PC-3 (cell line): ENCODE measurements at regions not wholly inside any gene's neighbourhood (a gene's known extent, or its start where the extent isn't known, plus 50 kb on each side); places are given as distances from the start of the nearest gene placed in this dataset.

ENCODE experiments used
- ATAC-seq: fragments of 200-7000 bp; cut with Tn5 transposase; 2 replicates; pipeline ENCODE4 v1.9.1; 2020; ENCODE audit warnings: mild to moderate bottlenecking, moderate library complexity
- BruUV-seq: library from RNA; stranded (reverse); fragments of 400-500 nt; replicated peaks from 2 replicates; lab custom pipeline; 2021; lab: Mats Ljungman, UMichigan
- CTCF ChIA-PET: fragments of 300-600 bp; sonication (Branson Sonifier 250); formaldehyde crosslinking; loops from one replicate; lab custom pipeline; 2022; ENCODE audit warnings: antibody characterized with exemption; lab: Charles Lee
- POLR2A ChIA-PET: fragments of 300-600 bp; sonication (Branson Sonifier 250); formaldehyde crosslinking; loops from one replicate; lab custom pipeline; 2022; ENCODE audit warnings: antibody characterized with exemption; ENCODE audit not compliant: unreplicated experiment; lab: Charles Lee
- DNase-seq: peaks from one replicate; pipeline ENCODE4 v3.0.0-alpha.2; 2015
- H2AFZ ChIP-seq: fragments of 300-600 bp; sonication (generic); 2 replicates; pipeline ENCODE4 v1.6.0; 2016; ENCODE audit warnings: antibody characterized with exemption, low read length
- H3F3A ChIP-seq: fragments of 300-600 bp; sonication (generic); one replicate; pipeline ENCODE4 v1.6.0; 2017; ENCODE audit warnings: antibody characterized with exemption, low read length, control low read depth, mild to moderate bottlenecking; ENCODE audit not compliant: unreplicated experiment
- H3K27ac ChIP-seq: fragments of 300-600 bp; sonication (generic); 2 replicates; pipeline ENCODE4 v1.5.1; 2016; ENCODE audit warnings: mild to moderate bottlenecking, low read length
- H3K27me3 ChIP-seq: fragments of 300-600 bp; sonication (generic); 2 replicates; pipeline ENCODE4 v1.6.1; 2016; ENCODE audit warnings: low read length, mixed read lengths
- H3K36me3 ChIP-seq: fragments of 300-600 bp; sonication (generic); 2 replicates; pipeline ENCODE4 v1.6.1; 2016; ENCODE audit warnings: low read depth, mixed run types, low read length, mixed read lengths
- H3K4me1 ChIP-seq: fragments of 300-600 bp; sonication (generic); 2 replicates; pipeline ENCODE4 v1.5.1; 2016; ENCODE audit warnings: low read length; ENCODE audit not compliant: insufficient read depth
- H3K4me2 ChIP-seq: fragments of 300-600 bp; sonication (generic); 2 replicates; pipeline ENCODE4 v1.6.0; 2016; ENCODE audit warnings: low read length
- H3K4me3 ChIP-seq: fragments of 300-600 bp; sonication (generic); 2 replicates; pipeline ENCODE4 v1.5.1; 2016; ENCODE audit warnings: mild to moderate bottlenecking, low read length, mixed read lengths
- H3K79me2 ChIP-seq: fragments of 300-600 bp; sonication (generic); 2 replicates; pipeline ENCODE4 v1.6.1; 2017; ENCODE audit warnings: low read length, mixed read lengths
- H3K9ac ChIP-seq: fragments of 300-600 bp; sonication (generic); 2 replicates; pipeline ENCODE4 v1.6.0; 2016; ENCODE audit warnings: mild to moderate bottlenecking, low read length
- H3K9me2 ChIP-seq: fragments of 300-600 bp; sonication (generic); replicated peaks from 2 replicates; pipeline ENCODE4 v1.6.1; 2016; ENCODE audit warnings: mixed run types, low read length, mixed read lengths
- H3K9me3 ChIP-seq: fragments of 300-600 bp; sonication (generic); 2 replicates; pipeline ENCODE4 v1.6.1; 2016; ENCODE audit warnings: low read length, mixed read lengths
- H4K20me1 ChIP-seq: fragments of 300-600 bp; sonication (generic); 2 replicates; pipeline ENCODE4 v1.6.1; 2016; ENCODE audit warnings: low read length, mixed read lengths
- CTCF ChIP-seq: fragments of 300-600 bp; sonication (generic); conservative IDR thresholded peaks from 2 replicates; pipeline ENCODE4 v1.5.1; 2017; ENCODE audit warnings: antibody characterized with exemption, low read depth, mild to moderate bottlenecking, low read length
- EZH2 ChIP-seq: fragments of 300-600 bp; sonication (generic); IDR thresholded peaks from one replicate; pipeline ENCODE4 v1.6.1; 2017; ENCODE audit warnings: antibody characterized with exemption, mild to moderate bottlenecking, low read length; ENCODE audit not compliant: unreplicated experiment
- EZH2phosphoT487 ChIP-seq: fragments of 300-600 bp; sonication (generic); IDR thresholded peaks from 2 replicates; pipeline ENCODE4 v1.6.1; 2018; ENCODE audit warnings: mild to moderate bottlenecking, antibody characterized with exemption, low read length, borderline replicate concordance
- intact Hi-C: fragments of 100-400 bp; cut with micrococcal nuclease; formaldehyde crosslinking; loops from 2 replicates; pipeline ENCODE4 v1.9.0; 2023

DNA sequence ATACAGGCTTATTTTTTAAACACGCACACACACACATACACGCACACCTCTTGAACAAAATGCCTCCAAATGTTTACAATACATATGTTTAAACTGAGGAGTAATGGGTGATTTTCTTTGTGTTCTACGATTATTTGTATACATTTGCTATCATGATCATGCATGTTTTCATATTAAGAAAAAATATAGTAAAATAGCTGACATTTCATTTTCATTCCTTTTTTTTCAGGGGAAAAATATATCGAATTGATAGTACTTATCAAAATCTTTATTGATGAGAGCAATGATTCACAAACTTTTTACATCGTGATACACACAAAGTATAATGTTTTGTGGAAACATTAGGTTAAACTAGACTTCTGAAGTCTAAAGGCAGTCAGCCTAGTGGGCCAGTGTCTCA lies 618.9 kb downstream of the TECRL start:
- H3K36me3 ChIP-seq: no peaks in the 10 kb centered on the region
- ATAC-seq: no peak
- no peak overlapping the region for H3K4me3 ChIP-seq
- no peaks in the 10 kb centered on the region for H3K4me1 ChIP-seq
- H4K20me1 ChIP-seq: no peaks in the 10 kb centered on the region
- H3K27me3 ChIP-seq: no peaks in the 10 kb centered on the region
- no peak overlapping the region for H2AFZ ChIP-seq
- no peak for DNase-seq
- no peaks in the 10 kb centered on the region for H3K9me3 ChIP-seq
- no peaks in the 10 kb centered on the region for H3K79me2 ChIP-seq
- H3K9me2 ChIP-seq: no peaks in the 10 kb centered on the region
- no peaks in the 10 kb centered on the region for H3F3A ChIP-seq
- H3K4me2 ChIP-seq: no peak overlapping the region
- H3K27ac ChIP-seq: no peak overlapping the region
- no peak overlapping the region for H3K9ac ChIP-seq
- no TSS peak for BruUV-seq
- POLR2A ChIA-PET: interaction anchor here (0.6 kb wide), 1 partner anchor 29 kb away, joined by 4 read pairs; no protein-coding TSS in a partner anchor
- no peak for TF ChIP-seq EZH2
- TF ChIP-seq EZH2phosphoT487: no peak
- TF ChIP-seq CTCF: no peak
- CTCF ChIA-PET: no interaction called here
- intact Hi-C loops: no loop called here

DNA sequence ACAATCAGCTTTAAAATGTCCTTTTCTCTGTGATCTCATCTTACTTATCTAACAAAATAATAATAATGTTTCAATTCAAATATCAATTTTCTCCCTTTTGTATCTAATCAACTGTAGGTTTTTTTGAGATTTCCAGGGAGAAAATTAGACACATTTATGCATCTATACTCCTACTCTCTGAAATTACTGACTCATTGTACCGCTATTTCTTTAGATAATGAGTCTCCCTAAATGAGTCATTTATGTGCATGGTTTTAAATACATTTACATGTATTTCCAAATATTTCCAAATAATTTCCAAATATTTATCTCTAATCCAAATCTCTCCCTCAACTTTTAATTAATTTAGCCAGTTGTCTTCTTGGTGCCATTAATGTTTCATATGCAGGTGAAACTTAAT lies 621.0 kb downstream of the TECRL start:
- Histone ChIP-seq H3K27ac (no peak overlapping the region), H3K36me3 (no peaks in the 10 kb centered on the region), H3K9ac (no peak overlapping the region), H2AFZ (no peak overlapping the region), H3F3A (no peaks in the 10 kb centered on the region), H3K4me2 (no peak overlapping the region), H3K79me2 (no peaks in the 10 kb centered on the region), H3K27me3 (no peaks in the 10 kb centered on the region), H4K20me1 (no peaks in the 10 kb centered on the region), H3K4me3 (no peak overlapping the region), H3K9me2 (no peaks in the 10 kb centered on the region), H3K9me3 (no peaks in the 10 kb centered on the region), H3K4me1 (no peaks in the 10 kb centered on the region)
- POLR2A ChIA-PET: no interaction called here
- ATAC-seq (peak; percentile 56), DNase-seq (peak; percentile 48)
- intact Hi-C loops: no loop called here
- CTCF ChIA-PET: interaction anchor here (0.6 kb wide), 1 partner anchor 131 kb away, joined by 5 read pairs; no protein-coding TSS in a partner anchor
- no TSS peak for BruUV-seq
- TF ChIP-seq CTCF (no peak), EZH2phosphoT487 (no peak), EZH2 (no peak)

DNA sequence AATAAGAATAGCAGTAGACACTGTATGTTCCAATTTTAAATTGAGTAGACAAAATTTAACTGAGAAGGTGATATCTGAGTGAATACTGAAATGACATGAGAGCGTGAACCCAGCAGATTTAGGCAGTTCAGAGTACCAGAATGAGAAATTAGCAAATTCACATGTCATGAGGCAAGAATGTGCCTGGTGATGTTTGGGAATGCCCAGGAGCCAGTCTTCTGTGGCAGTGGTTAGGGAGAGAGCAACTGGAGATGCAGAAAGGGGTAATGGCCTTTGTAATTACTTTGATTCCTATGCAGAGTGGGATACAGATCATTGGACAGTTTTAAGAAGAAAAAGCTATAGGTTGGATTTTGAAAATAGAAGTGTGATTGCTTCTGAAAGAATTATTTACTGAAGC lies 621.9 kb downstream of the TECRL start:
- no peak overlapping the region for H3K9ac ChIP-seq
- no peak overlapping the region for H3K4me2 ChIP-seq
- H3K27me3 ChIP-seq: no peaks in the 10 kb centered on the region
- ChIA-PET POLR2A (no interaction called here), CTCF (interaction anchor here (0.5 kb wide), 1 partner anchor 752 kb away, joined by 3 read pairs; no protein-coding TSS in a partner anchor)
- no peaks in the 10 kb centered on the region for H3K79me2 ChIP-seq
- no peaks in the 10 kb centered on the region for H4K20me1 ChIP-seq
- no peaks in the 10 kb centered on the region for H3F3A ChIP-seq
- H3K4me1 ChIP-seq: no peaks in the 10 kb centered on the region
- no peak overlapping the region for H3K4me3 ChIP-seq
- no peaks in the 10 kb centered on the region for H3K9me3 ChIP-seq
- no peak for DNase-seq
- no peak overlapping the region for H2AFZ ChIP-seq
- no TSS peak for BruUV-seq
- H3K36me3 ChIP-seq: no peaks in the 10 kb centered on the region
- no peaks in the 10 kb centered on the region for H3K9me2 ChIP-seq
- no peak for TF ChIP-seq EZH2
- no peak for TF ChIP-seq CTCF
- no peak for TF ChIP-seq EZH2phosphoT487
- no peak overlapping the region for H3K27ac ChIP-seq
- no peak for ATAC-seq
- intact Hi-C loops: no loop called here
